Transverse colon (tissue), 4 donors: ENCODE measurements at regions not wholly inside any gene's neighbourhood (a gene's known extent, or its start where the extent isn't known, plus 50 kb on each side); places are given as distances from the start of the nearest gene placed in this dataset.

ENCODE experiments used
- DNase-seq: peaks from one replicate; pipeline ENCODE4 v3.0.0-alpha.2; 2019
- H3K27ac ChIP-seq, 4 donors: fragments of 200-600 bp; sonication (generic); 2 replicates each; pipeline ENCODE4 v1.5.1; 2016 to 2018; ENCODE audit warnings: inconsistent platforms in 4 of 4
- H3K27me3 ChIP-seq: fragments of 200-600 bp; sonication (generic); 2 replicates; pipeline ENCODE4 v1.5.1; 2017; ENCODE audit warnings: inconsistent platforms
- H3K36me3 ChIP-seq, 4 donors: fragments of 200-600 bp; sonication (generic); 2 replicates each; pipeline ENCODE4 v1.5.1; 2017 to 2019; ENCODE audit warnings: inconsistent platforms in 4 of 4
- H3K4me1 ChIP-seq, 4 donors: fragments of 200-600 bp; sonication (generic); 2 replicates each; pipeline ENCODE4 v1.5.1; 2017 to 2020; ENCODE audit warnings: inconsistent platforms in 4 of 4
- H3K4me3 ChIP-seq, 4 donors: fragments of 200-600 bp; sonication (generic); 1 replicate in 1 of 4; 2 replicates in 3 of 4; pipeline versions ENCODE4 v1.5.1 to v1.6.1; 2017 to 2019; ENCODE audit warnings: inconsistent platforms in 4 of 4
- H3K9me3 ChIP-seq, 2 donors: fragments of 200-600 bp; sonication (generic); 2 replicates each; pipeline ENCODE4 v1.5.1; 2017 to 2019; ENCODE audit warnings: inconsistent platforms in 2 of 2
- CTCF ChIP-seq, 5 experiments: fragments of 200-600 bp in 3 of 5; fragments of 450-650 bp in 2 of 5; sonication (generic) in 3 of 5; IDR thresholded peaks; 1 replicate in 2 of 5; 2 replicates in 3 of 5; pipeline ENCODE4 v1.5.1; 2016 to 2017; ENCODE audit warnings: antibody characterized with exemption in 5 of 5, inconsistent platforms in 3 of 5, mild to moderate bottlenecking in 2 of 5, moderate library complexity in 1 of 5
- EP300 ChIP-seq: sonication (generic); formaldehyde crosslinking; IDR thresholded peaks from one replicate; pipeline ENCODE4 v1.6.1; 2017; ENCODE audit warnings: antibody characterized with exemption, low read depth
- POLR2A ChIP-seq: fragments of 450-650 bp; IDR thresholded peaks from one replicate; pipeline ENCODE4 v1.6.1; 2016; ENCODE audit warnings: antibody characterized with exemption, mild to moderate bottlenecking, moderate library complexity
- POLR2AphosphoS5 ChIP-seq, 3 donors: sonication (generic); formaldehyde crosslinking; IDR thresholded peaks; one replicate each; pipeline ENCODE4 v1.6.1; 2016; ENCODE audit warnings: antibody characterized with exemption in 3 of 3
- WGBS, 2 donors: methylation state at CpG; one replicate each; pipeline ENCODE4 v1.1.5; 2018; ENCODE audit warnings: low coverage in 1 of 2; 5-methylcytosine and 5-hydroxymethylcytosine counted together
- in situ Hi-C, 4 donors: fragments of 200-750 bp; cut with MboI; loops; one replicate each; pipeline versions ENCODE4 v1.15.0 to v1.15.1; 2017; ENCODE audit warnings: low sequenced_read_pairs in 3 of 4, low pct_ligation_motif_present in 1 of 4, low pct_unique_long_range_greater_than_20kb in 1 of 4
- intact Hi-C: fragments of 100-400 bp; cut with DNase I; formaldehyde crosslinking; loops from one replicate; pipeline ENCODE4 v1.15.1; 2023; ENCODE audit warnings: low total_unique reads

GRCh38 chr10:78518224-78518623 lies 484.6 kb downstream of the RPS24 start:
- H3K9me3 ChIP-seq: no peaks in the 10 kb centered on the region
- 87% methylated on average over 5 of the region's 5 CpGs; no CpG with 5 or more reads in 1 of the 2 donors for WGBS, 2 donors
- TF ChIP-seq POLR2A: no peak
- no peak for TF ChIP-seq EP300
- no peak for TF ChIP-seq POLR2AphosphoS5 (IDR thresholded peaks at IDR 0.05)
- TF ChIP-seq CTCF (IDR thresholded peaks at IDR 0.05): no peak
- in situ Hi-C loops (no loop called here), intact Hi-C loops (no loop called here)
- peaks cover 0 to 8% (median 3%) of the 10 kb centered on the region in 4 donors for H3K4me1 ChIP-seq
- H3K4me3 ChIP-seq: no peak overlapping the region
- H3K36me3 ChIP-seq: no peaks in the 10 kb centered on the region
- H3K27me3 ChIP-seq: no peaks in the 10 kb centered on the region
- DNase-seq: no peak
- no peak overlapping the region for H3K27ac ChIP-seq

GRCh38 chr10:78520737-78521430 lies 487.2 kb downstream of the RPS24 start:
- intact Hi-C loops: no loop called here
- 68 to 78% methylated on average over 3 to 4 of the region's 4 CpGs for WGBS, 2 donors
- Histone ChIP-seq H3K27ac (no peak overlapping the region), H3K36me3 (no peaks in the 10 kb centered on the region), H3K4me3 (no peak overlapping the region), H3K9me3 (no peaks in the 10 kb centered on the region), H3K27me3 (no peaks in the 10 kb centered on the region), H3K4me1 (no peaks in the 10 kb centered on the region)
- TF ChIP-seq POLR2AphosphoS5 (IDR thresholded peaks at IDR 0.05) (no peak), EP300 (no peak), CTCF (IDR thresholded peaks at IDR 0.05) (peak in 1 of 5 experiments; percentile 11)
- no peak for DNase-seq
- in situ Hi-C loops: no loop called here

- H3K9me3 ChIP-seq: no peaks in the 10 kb centered on the region
- no peaks in the 10 kb centered on the region for H3K27me3 ChIP-seq
- no peak overlapping the region for H3K27ac ChIP-seq
- in situ Hi-C loops (no loop called here), intact Hi-C loops (no loop called here)
- no peaks in the 10 kb centered on the region for H3K36me3 ChIP-seq
- no peaks in the 10 kb centered on the region for H3K4me1 ChIP-seq
- WGBS, 2 donors: 83 to 89% methylated on average over 1 of the region's 1 CpG
- TF ChIP-seq POLR2A: no peak
- TF ChIP-seq POLR2AphosphoS5 (IDR thresholded peaks at IDR 0.05): no peak
- TF ChIP-seq EP300: no peak
- no peak for TF ChIP-seq CTCF (IDR thresholded peaks at IDR 0.05)
- DNase-seq: no peak
- H3K4me3 ChIP-seq: no peak overlapping the region
Measured at GRCh38 chr10:78523453-78523852, 489.8 kb downstream of the RPS24 start.

GRCh38 chr10:78524342-78524741 lies 490.7 kb downstream of the RPS24 start:
- DNase-seq: no peak
- Histone ChIP-seq H3K9me3 (no peaks in the 10 kb centered on the region), H3K27ac (no peak overlapping the region), H3K4me3 (no peak overlapping the region), H3K36me3 (no peaks in the 10 kb centered on the region), H3K27me3 (no peaks in the 10 kb centered on the region), H3K4me1 (no peaks in the 10 kb centered on the region)
- intact Hi-C loops (no loop called here), in situ Hi-C loops (no loop called here)
- WGBS, 2 donors: 90 to 92% methylated on average over 5 of the region's 5 CpGs
- no peak for TF ChIP-seq CTCF (IDR thresholded peaks at IDR 0.05)
- TF ChIP-seq POLR2AphosphoS5 (IDR thresholded peaks at IDR 0.05): no peak
- TF ChIP-seq EP300: no peak
- TF ChIP-seq POLR2A: no peak
